Sigmoid colon (tissue), 6 donors: ENCODE measurements at regions not wholly inside any gene's neighbourhood (a gene's known extent, or its start where the extent isn't known, plus 50 kb on each side); places are given as distances from the start of the nearest gene placed in this dataset.
A peak's percentile ranks its signal among the peaks of the same experiment; 100 is the strongest.

Source experiments
- DNase-seq: peaks from one replicate; pipeline ENCODE4 v3.0.0-alpha.2; 2019
- H3K27ac ChIP-seq, 4 donors: fragments of 200-600 bp; sonication (generic); one replicate each; pipeline ENCODE4 v1.5.1; 2016 to 2019; ENCODE audit warnings: mild to moderate bottlenecking in 1 of 4
- H3K27me3 ChIP-seq, 3 donors: fragments of 200-600 bp; sonication (generic); one replicate each; pipeline ENCODE4 v1.5.1; 2019; ENCODE audit warnings: mild to moderate bottlenecking in 1 of 3
- H3K36me3 ChIP-seq, 4 donors: fragments of 200-600 bp; sonication (generic); one replicate each; pipeline ENCODE4 v1.5.1; 2016 to 2019
- H3K4me1 ChIP-seq, 4 donors: fragments of 200-600 bp; sonication (generic); one replicate each; pipeline ENCODE4 v1.5.1; 2017 to 2019
- H3K4me3 ChIP-seq, 4 donors: fragments of 200-600 bp; sonication (generic); one replicate each; pipeline ENCODE4 v1.5.1; 2017 to 2019; ENCODE audit warnings: mild to moderate bottlenecking in 2 of 4, moderate library complexity in 1 of 4
- H3K9me3 ChIP-seq, 4 donors: fragments of 200-600 bp in 3 of 4; sonication (generic) in 3 of 4; one replicate each; pipeline versions ENCODE4 v1.5.1 to v1.6.1; 2013 to 2019
- EP300 ChIP-seq, 4 donors: sonication (generic); formaldehyde crosslinking; IDR thresholded peaks; one replicate each; pipeline ENCODE4 v1.6.1; 2017; ENCODE audit warnings: antibody characterized with exemption in 4 of 4
- POLR2A ChIP-seq, 2 donors: fragments of 450-650 bp; IDR thresholded peaks; one replicate each; pipeline ENCODE4 v1.6.1; 2016; ENCODE audit warnings: antibody characterized with exemption in 2 of 2, mild to moderate bottlenecking in 2 of 2, moderate library complexity in 2 of 2
- POLR2AphosphoS5 ChIP-seq, 4 donors: sonication (generic); formaldehyde crosslinking; IDR thresholded peaks; one replicate each; pipeline ENCODE4 v1.6.1; 2017; ENCODE audit warnings: antibody characterized with exemption in 4 of 4
- whole genome bisulfite sequencing, 2 donors: extraction: QIAGEN DNeasy Blood & Tissue Kit; methylation state at CpG; one replicate each; pipeline ENCODE4 v1.1.7; 2013; 5-methylcytosine and 5-hydroxymethylcytosine counted together
- intact Hi-C: fragments of 100-400 bp; cut with DNase I; formaldehyde crosslinking; loops from one replicate; pipeline ENCODE4 v1.15.1; 2023
- TF ChIP-seq, protein P1 (sequence below), 4 experiments: fragments of 450-650 bp in 3 of 4; fragments of 200-600 bp in 1 of 4; IDR thresholded peaks; one replicate each; pipeline ENCODE4 v1.5.1; 2016 to 2019; ENCODE audit warnings: antibody characterized with exemption in 4 of 4, mild to moderate bottlenecking in 3 of 4, moderate library complexity in 2 of 4
- donor health status: healthy with polysubstance abuse.
- donor health status: healthy.

DNA sequence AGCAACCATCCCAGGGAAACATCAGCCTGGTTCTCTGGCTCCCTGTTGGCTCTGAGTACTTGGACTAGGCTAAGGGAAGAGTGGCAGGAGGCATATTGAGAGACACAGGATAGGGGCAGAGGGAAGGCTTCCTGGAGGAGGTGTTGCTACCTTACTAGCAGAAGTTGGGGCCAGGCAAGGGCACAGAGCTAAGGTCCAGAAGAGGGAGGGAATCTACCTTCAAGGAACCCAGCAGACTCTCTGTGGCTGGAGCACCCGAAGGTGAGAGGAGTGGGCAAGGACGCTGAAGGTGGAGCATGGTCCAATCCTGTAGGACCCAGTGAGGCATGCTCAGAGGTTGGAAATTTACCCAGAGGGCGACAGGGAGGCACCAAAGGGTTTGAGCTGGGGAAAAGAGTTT lies 191.9 kb downstream of the TFAP2C start:
- intact Hi-C loops: no loop called here
- WGBS, 2 donors: 71 to 81% methylated on average over 3 of the region's 3 CpGs

GRCh38 chr20:56826306-56826704 lies 197.2 kb downstream of the TFAP2C start:
- DNase-seq: no peak

More for the DNA sequence above, 191.9 kb downstream of the TFAP2C start:
- no peaks in the 10 kb centered on the region for H3K9me3 ChIP-seq
- TF ChIP-seq POLR2A (IDR thresholded peaks at IDR 0.05) (no peak), EP300 (IDR thresholded peaks at IDR 0.05) (no peak), POLR2AphosphoS5 (IDR thresholded peaks at IDR 0.05) (no peak)
- TF ChIP-seq, protein P1, sequence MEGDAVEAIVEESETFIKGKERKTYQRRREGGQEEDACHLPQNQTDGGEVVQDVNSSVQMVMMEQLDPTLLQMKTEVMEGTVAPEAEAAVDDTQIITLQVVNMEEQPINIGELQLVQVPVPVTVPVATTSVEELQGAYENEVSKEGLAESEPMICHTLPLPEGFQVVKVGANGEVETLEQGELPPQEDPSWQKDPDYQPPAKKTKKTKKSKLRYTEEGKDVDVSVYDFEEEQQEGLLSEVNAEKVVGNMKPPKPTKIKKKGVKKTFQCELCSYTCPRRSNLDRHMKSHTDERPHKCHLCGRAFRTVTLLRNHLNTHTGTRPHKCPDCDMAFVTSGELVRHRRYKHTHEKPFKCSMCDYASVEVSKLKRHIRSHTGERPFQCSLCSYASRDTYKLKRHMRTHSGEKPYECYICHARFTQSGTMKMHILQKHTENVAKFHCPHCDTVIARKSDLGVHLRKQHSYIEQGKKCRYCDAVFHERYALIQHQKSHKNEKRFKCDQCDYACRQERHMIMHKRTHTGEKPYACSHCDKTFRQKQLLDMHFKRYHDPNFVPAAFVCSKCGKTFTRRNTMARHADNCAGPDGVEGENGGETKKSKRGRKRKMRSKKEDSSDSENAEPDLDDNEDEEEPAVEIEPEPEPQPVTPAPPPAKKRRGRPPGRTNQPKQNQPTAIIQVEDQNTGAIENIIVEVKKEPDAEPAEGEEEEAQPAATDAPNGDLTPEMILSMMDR (IDR thresholded peaks at IDR 0.05): no peak
- H3K27ac ChIP-seq: no peak overlapping the region
- H3K27me3 ChIP-seq: no peaks in the 10 kb centered on the region
- peaks cover 0 to 5% (median 2%) of the 10 kb centered on the region in 4 donors for H3K4me1 ChIP-seq
- no peaks in the 10 kb centered on the region for H3K36me3 ChIP-seq
- no peak for DNase-seq
- no peak overlapping the region for H3K4me3 ChIP-seq

GRCh38 chr20:56826705-56827665 lies 197.9 kb downstream of the TFAP2C start:
- WGBS, 2 donors: 31 to 45% methylated on average over 22 of the region's 22 CpGs
- H3K27ac ChIP-seq: peak overlapping the region; percentile 46 to 91 (median 85)
- H3K4me1 ChIP-seq: peaks cover 0 to 41% (median 26%) of the 10 kb centered on the region in 4 donors
- DNase-seq: peak; percentile 83
- H3K9me3 ChIP-seq: no peaks in the 10 kb centered on the region
- TF ChIP-seq POLR2AphosphoS5 (IDR thresholded peaks at IDR 0.05) (peak; percentile 72 to 93 (median 80)), EP300 (IDR thresholded peaks at IDR 0.05) (peak; percentile 16 to 67 (median 22)), POLR2A (IDR thresholded peaks at IDR 0.05) (no peak)
- TF ChIP-seq, protein P1 (IDR thresholded peaks at IDR 0.05): no peak
- no peaks in the 10 kb centered on the region for H3K27me3 ChIP-seq
- H3K36me3 ChIP-seq: no peaks in the 10 kb centered on the region
- intact Hi-C loops: loop anchor here (1.0 kb wide), 2 partner anchors 41 to 197 kb away; no protein-coding TSS in a partner anchor
- H3K4me3 ChIP-seq: peak overlapping the region in 2 of 4 donors; percentile 24 to 29

More at GRCh38 chr20:56826306-56826704, 197.2 kb downstream of the TFAP2C start:
- 46 to 63% methylated on average over 4 of the region's 4 CpGs for WGBS, 2 donors
- TF ChIP-seq EP300 (IDR thresholded peaks at IDR 0.05) (no peak), POLR2AphosphoS5 (IDR thresholded peaks at IDR 0.05) (no peak), POLR2A (IDR thresholded peaks at IDR 0.05) (no peak)
- TF ChIP-seq, protein P1 (IDR thresholded peaks at IDR 0.05): no peak
- intact Hi-C loops: loop anchor here (1.0 kb wide), 1 partner anchor 40 kb away; no protein-coding TSS in a partner anchor
- Histone ChIP-seq H3K4me3 (peak overlapping the region in 1 of 4 donors; percentile 29), H3K9me3 (no peaks in the 10 kb centered on the region), H3K4me1 (peaks cover 0 to 34% (median 25%) of the 10 kb centered on the region in 4 donors), H3K36me3 (no peaks in the 10 kb centered on the region), H3K27me3 (no peaks in the 10 kb centered on the region), H3K27ac (peak overlapping the region; percentile 46 to 91 (median 85))

- no peaks in the 10 kb centered on the region for H3K36me3 ChIP-seq
- H3K4me1 ChIP-seq: peaks cover 0 to 49% (median 28%) of the 10 kb centered on the region in 4 donors
- peak; percentile 70 for DNase-seq
- intact Hi-C loops: loop anchor here (1.0 kb wide), 1 partner anchor 197 kb away; no protein-coding TSS in a partner anchor
- no peaks in the 10 kb centered on the region for H3K9me3 ChIP-seq
- peak overlapping the region in 2 of 4 donors; percentile 24 to 29 for H3K4me3 ChIP-seq
- H3K27ac ChIP-seq: peak overlapping the region; percentile 46 to 91 (median 85)
- TF ChIP-seq POLR2AphosphoS5 (IDR thresholded peaks at IDR 0.05) (no peak), POLR2A (IDR thresholded peaks at IDR 0.05) (no peak), EP300 (IDR thresholded peaks at IDR 0.05) (no peak)
- TF ChIP-seq, protein P1 (IDR thresholded peaks at IDR 0.05): no peak
- WGBS, 2 donors: 68 to 76% methylated on average over 14 of the region's 14 CpGs
- H3K27me3 ChIP-seq: no peaks in the 10 kb centered on the region
Observed at GRCh38 chr20:56827763-56828162, 198.7 kb downstream of the TFAP2C start.
